H1 (cell line): ENCODE measurements at regions not wholly inside any gene's neighbourhood (a gene's known extent, or its start where the extent isn't known, plus 50 kb on each side); places are given as distances from the start of the nearest gene placed in this dataset.

ENCODE experiments used
- CTCF ChIA-PET: fragments of 300-600 bp; sonication (Branson Sonifier 250); formaldehyde crosslinking; loops from one replicate; lab custom pipeline; 2021; ENCODE audit not compliant: partially characterized antibody; lab: Charles Lee
- POLR2A ChIA-PET: fragments of 300-600 bp; sonication (Branson Sonifier 250); formaldehyde crosslinking; loops from one replicate; lab custom pipeline; 2021; ENCODE audit warnings: inconsistent platforms; ENCODE audit not compliant: partially characterized antibody; lab: Charles Lee
- DNase-seq, 2 experiments: peaks; one replicate each; pipeline versions ENCODE4 v3.0.0 to v3.0.0-alpha.2; 2010 to 2022; ENCODE audit warnings: low spot score in 2 of 2, low read depth in 1 of 2, mixed read lengths in 1 of 2
- FAIRE-seq: peaks from 2 replicates; lab custom pipeline; 2011; peaks lifted over from hg19 to GRCh38; lab: Jason Lieb, UNC
- H2AFZ ChIP-seq: 2 replicates; pipeline ENCODE4 v1.8.1; 2012; ENCODE audit warnings: low read length, inconsistent platforms
- H2AK5ac ChIP-seq: 2 replicates; pipeline ENCODE4 v1.6.1; 2013; ENCODE audit warnings: low read depth, low read length
- H2BK120ac ChIP-seq: replicated peaks from 2 replicates; pipeline ENCODE3; 2013; ENCODE audit warnings: low read depth, low read length, inconsistent platforms
- H2BK12ac ChIP-seq: 2 replicates; pipeline ENCODE4 v1.6.1; 2013; ENCODE audit warnings: low read depth, low read length
- H2BK15ac ChIP-seq: 2 replicates; pipeline ENCODE4 v1.6.1; 2013; ENCODE audit warnings: low read length
- H2BK20ac ChIP-seq: 2 replicates; pipeline ENCODE4 v1.6.1; 2013; ENCODE audit warnings: low read length
- H2BK5ac ChIP-seq: 2 replicates; pipeline ENCODE4 v1.6.1; 2013; ENCODE audit warnings: low read depth, low read length
- H3K14ac ChIP-seq: 2 replicates; pipeline ENCODE4 v1.6.1; 2013; ENCODE audit warnings: inconsistent platforms; ENCODE audit not compliant: insufficient read length
- H3K18ac ChIP-seq: 2 replicates; pipeline ENCODE4 v1.6.1; 2013; ENCODE audit warnings: low read length; ENCODE audit errors: extremely low read depth
- H3K23ac ChIP-seq: 2 replicates; pipeline ENCODE4 v1.6.1; 2013; ENCODE audit warnings: inconsistent platforms; ENCODE audit not compliant: insufficient read length
- H3K23me2 ChIP-seq: 2 replicates; pipeline ENCODE4 v1.6.1; 2013; ENCODE audit warnings: low read depth, low read length
- H3K27ac ChIP-seq: 2 replicates; pipeline ENCODE4 v1.6.1; 2011; ENCODE audit warnings: low read depth, low read length, inconsistent platforms
- H3K27me3 ChIP-seq, 4 experiments: replicated peaks in 1 of 4; 1 replicate in 1 of 4; 2 replicates in 3 of 4; pipeline versions ENCODE4 v1.6.1 to v1.8.1; 2011 to 2013; ENCODE audit warnings: low read length in 3 of 4, mild to moderate bottlenecking in 3 of 4, inconsistent platforms in 2 of 4, mixed read lengths in 2 of 4, moderate library complexity in 1 of 4; ENCODE audit not compliant: control insufficient read depth in 3 of 4, insufficient read depth in 3 of 4; ENCODE audit errors: extremely low read depth in 1 of 4
- H3K36me3 ChIP-seq, 4 experiments: 2 replicates each; pipeline versions ENCODE4 v1.6.1 to v1.8.1; 2011 to 2013; ENCODE audit warnings: mild to moderate bottlenecking in 4 of 4, low read length in 3 of 4, moderate library complexity in 2 of 4, control low read depth in 1 of 4, inconsistent platforms in 1 of 4; ENCODE audit not compliant: insufficient read depth in 4 of 4, control insufficient read depth in 2 of 4
- H3K4ac ChIP-seq: replicated peaks from 2 replicates; pipeline ENCODE3; 2013; ENCODE audit warnings: low read length, low read depth, mixed read lengths, inconsistent platforms; ENCODE audit not compliant: insufficient read length
- H3K4me1 ChIP-seq, 4 experiments: replicated peaks in 1 of 4; 1 replicate in 1 of 4; 2 replicates in 3 of 4; pipeline versions ENCODE4 v1.6.1 to v1.8.1; 2011 to 2013; ENCODE audit warnings: low read length in 3 of 4, inconsistent platforms in 2 of 4, mixed read lengths in 1 of 4; ENCODE audit not compliant: insufficient read depth in 4 of 4, control insufficient read depth in 3 of 4
- H3K4me2 ChIP-seq, 2 experiments: 2 replicates each; pipeline versions ENCODE4 v1.6.1 to v1.8.1; 2011 to 2013; ENCODE audit warnings: low read depth in 2 of 2, low read length in 2 of 2, control low read depth in 1 of 2, inconsistent platforms in 1 of 2, mild to moderate bottlenecking in 1 of 2; ENCODE audit not compliant: insufficient read depth in 1 of 2
- H3K4me3 ChIP-seq, 4 experiments: fragments of 200-600, 300-600 bp in 1 of 4; sonication (generic), shearing (Covaris generic), sonication (Bioruptor Twin) in 1 of 4; 2 replicates each; pipeline versions ENCODE4 v1.5.1 to v1.8.1; 2011 to 2016; ENCODE audit warnings: low read length in 4 of 4, low read depth in 3 of 4, control low read depth in 2 of 4, inconsistent platforms in 2 of 4, mild to moderate bottlenecking in 2 of 4, mixed read lengths in 1 of 4, moderate library complexity in 1 of 4; ENCODE audit not compliant: insufficient read depth in 2 of 4; ENCODE audit errors: extremely low read depth in 1 of 4
- H3K56ac ChIP-seq: replicated peaks from 2 replicates; pipeline ENCODE3; 2013; ENCODE audit warnings: low read depth, mild to moderate bottlenecking, mixed read lengths, low read length, inconsistent platforms; ENCODE audit not compliant: insufficient read length
- H3K79me1 ChIP-seq: 2 replicates; pipeline ENCODE4 v1.6.1; 2013; ENCODE audit warnings: low read depth, low read length, control low read depth
- H3K79me2 ChIP-seq, 2 experiments: 2 replicates each; pipeline versions ENCODE4 v1.6.1 to v1.8.1; 2012 to 2013; ENCODE audit warnings: low read length in 2 of 2, mild to moderate bottlenecking in 2 of 2, inconsistent platforms in 1 of 2; ENCODE audit not compliant: insufficient read depth in 2 of 2, control insufficient read depth in 1 of 2
- H3K9ac ChIP-seq, 4 experiments: replicated peaks in 1 of 4; 1 replicate in 1 of 4; 2 replicates in 3 of 4; pipeline versions ENCODE4 v1.6.1 to v1.8.1; 2011 to 2013; ENCODE audit warnings: low read depth in 3 of 4, low read length in 3 of 4, control low read depth in 2 of 4, mild to moderate bottlenecking in 2 of 4, moderate library complexity in 2 of 4, inconsistent platforms in 1 of 4; ENCODE audit errors: extremely low read depth in 1 of 4
- H3K9me3 ChIP-seq, 2 experiments: 2 replicates each; pipeline versions ENCODE4 v1.6.1 to v1.8.1; 2012 to 2013; ENCODE audit warnings: mild to moderate bottlenecking in 2 of 2, moderate library complexity in 2 of 2, control low read depth in 1 of 2, inconsistent platforms in 1 of 2, low read depth in 1 of 2, low read length in 1 of 2, mixed read lengths in 1 of 2; ENCODE audit not compliant: insufficient read depth in 2 of 2
- H4K20me1 ChIP-seq, 2 experiments: replicated peaks in 1 of 2; 2 replicates each; pipeline versions ENCODE3 to v1.8.1; 2011 to 2013; ENCODE audit warnings: inconsistent platforms in 2 of 2, low read length in 2 of 2, mild to moderate bottlenecking in 1 of 2; ENCODE audit not compliant: insufficient read depth in 2 of 2, control insufficient read depth in 1 of 2
- H4K5ac ChIP-seq: 2 replicates; pipeline ENCODE4 v1.6.1; 2013; ENCODE audit warnings: low read length, low read depth, mixed read lengths, inconsistent platforms; ENCODE audit not compliant: insufficient read length
- H4K8ac ChIP-seq: 2 replicates; pipeline ENCODE4 v1.8.0; 2013; ENCODE audit warnings: mild to moderate bottlenecking, moderate library complexity, low read length, inconsistent platforms; ENCODE audit not compliant: insufficient read depth; ENCODE audit errors: extremely low read depth
- H4K91ac ChIP-seq: replicated peaks from 2 replicates; pipeline ENCODE3; 2013; ENCODE audit warnings: low read length, mixed read lengths, inconsistent platforms; ENCODE audit not compliant: insufficient read length
- KDM1A ChIP-seq: fragments of 200-600, 300-600 bp; sonication (generic); IDR thresholded peaks from 2 replicates; pipeline ENCODE4 v1.7.1; 2016; ENCODE audit warnings: mild to moderate bottlenecking, low read length, borderline replicate concordance
- WGBS, 2 experiments: shearing (Covaris generic) in 1 of 2; methylation state at CpG; one replicate each; pipeline versions ENCODE4 v1.1.6 to v1.1.7; 2013 to 2015; ENCODE audit warnings: low lambda C conversion rate in 2 of 2, mixed read lengths in 2 of 2, inconsistent platforms in 1 of 2, low coverage in 1 of 2, missing lambda C conversion rate in 1 of 2; ENCODE audit not compliant: insufficient replicate concordance in 2 of 2, insufficient coverage in 1 of 2, insufficient read length in 1 of 2; ENCODE audit errors: extremely low coverage in 1 of 2, missing lambda C conversion rate in 1 of 2; 5-methylcytosine and 5-hydroxymethylcytosine counted together

DNA sequence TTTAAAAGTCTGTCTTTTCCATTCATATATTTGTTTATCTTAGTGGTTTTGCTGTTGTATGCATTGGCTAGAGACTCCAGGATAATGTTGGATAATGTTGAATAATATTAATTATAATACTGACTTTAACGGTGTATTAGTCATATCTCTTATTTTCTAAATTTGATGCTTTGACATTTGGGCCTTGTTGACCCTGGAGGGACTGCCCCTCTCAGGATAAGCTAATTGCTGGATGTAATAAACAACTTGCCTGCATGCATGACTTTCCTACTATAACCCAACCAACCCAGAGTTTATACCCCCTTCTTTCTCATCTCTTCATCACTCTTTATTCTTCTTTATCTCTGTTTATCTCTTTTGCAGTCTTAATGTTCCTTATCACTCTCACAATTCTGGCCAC, 90.9 kb upstream of the ABI1 start:
- H3K4me3 ChIP-seq = no peak overlapping the region
- no peak overlapping the region for H3K56ac ChIP-seq
- no peak overlapping the region for H2AFZ ChIP-seq
- no peak overlapping the region for H2BK120ac ChIP-seq
- no peak overlapping the region for H4K91ac ChIP-seq
- no peak for TF ChIP-seq KDM1A
- H3K14ac ChIP-seq = no peak overlapping the region
- FAIRE-seq (no peak), DNase-seq (no peak)
- H2BK5ac ChIP-seq = no peak overlapping the region
- H3K9me3 ChIP-seq = no peaks in the 10 kb centered on the region
- no peak overlapping the region for H4K5ac ChIP-seq
- H3K79me1 ChIP-seq = no peaks in the 10 kb centered on the region
- no peak overlapping the region for H2BK20ac ChIP-seq
- POLR2A ChIA-PET = no interaction called here
- no peaks in the 10 kb centered on the region for H3K79me2 ChIP-seq
- no peaks in the 10 kb centered on the region for H3K23me2 ChIP-seq
- H3K4me2 ChIP-seq = no peak overlapping the region
- no peak overlapping the region for H3K18ac ChIP-seq
- H3K23ac ChIP-seq = no peak overlapping the region
- H3K4ac ChIP-seq = no peak overlapping the region
- H2AK5ac ChIP-seq = no peak overlapping the region
- H3K9ac ChIP-seq = no peak overlapping the region
- H3K27ac ChIP-seq = no peak overlapping the region
- H2BK15ac ChIP-seq = no peak overlapping the region
- CTCF ChIA-PET = interaction anchor here (1.0 to 1.4 kb wide), 2 partner anchors 15 to 226 kb away, joined by 3 to 4 read pairs; no protein-coding TSS in a partner anchor
- 91% methylated on average over 1 of the region's 1 CpG; no CpG with 5 or more reads in 1 of the 2 experiments for WGBS, 2 experiments
- H3K36me3 ChIP-seq = no peaks in the 10 kb centered on the region
- H4K8ac ChIP-seq = no peak overlapping the region
- no peaks in the 10 kb centered on the region for H3K27me3 ChIP-seq
- no peak overlapping the region for H2BK12ac ChIP-seq
- no peaks in the 10 kb centered on the region for H3K4me1 ChIP-seq
- no peaks in the 10 kb centered on the region for H4K20me1 ChIP-seq
